ENCODE measurements at regions not wholly inside any gene's neighbourhood (a gene's known extent, or its start where the extent isn't known, plus 50 kb on each side); places are given as distances from the start of the nearest gene placed in this dataset.

DNA sequence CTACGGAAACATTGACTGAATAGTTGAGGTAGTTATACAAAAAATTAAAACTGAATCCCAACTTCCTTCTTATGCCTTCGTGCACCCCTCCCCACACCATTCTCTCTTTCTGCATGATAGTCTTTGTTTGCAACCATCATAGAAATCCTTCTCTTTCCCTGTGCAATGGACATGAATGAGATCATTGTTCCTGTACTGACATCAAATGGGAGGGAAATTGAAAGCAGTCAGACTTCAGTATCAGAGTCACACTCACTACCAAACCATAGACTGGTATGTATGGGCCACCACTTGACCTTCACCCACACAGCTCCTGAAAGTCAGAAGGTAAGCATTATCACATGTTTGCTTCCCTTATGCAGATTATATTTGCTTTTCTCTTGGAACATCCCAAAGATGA is 782.8 kb downstream of the BCL11A start:
- Histone ChIP-seq H3F3A (ENCODE audit: insufficient read depth, low read length, poor library complexity, severe bottlenecking) (no peaks in the 10 kb centered on the region), H3K36me3 (ENCODE audit: insufficient read depth, low read length) (no peaks in the 10 kb centered on the region), H3K4me3 (ENCODE audit: low read length) (no peak overlapping the region), H3K27me3 (ENCODE audit: insufficient read depth, low read depth, low read length) (no peaks in the 10 kb centered on the region), H3K9me2 (ENCODE audit: insufficient read depth, low read length) (no peaks in the 10 kb centered on the region), H4K20me1 (ENCODE audit: insufficient read depth) (no peaks in the 10 kb centered on the region), H3K27ac (ENCODE audit: low read length) (no peak overlapping the region), H3K4me2 (ENCODE audit: low read length) (no peak overlapping the region), H2AFZ (ENCODE audit: low read depth, low read length) (no peak overlapping the region), H3K79me2 (replicated peaks; ENCODE audit: insufficient read depth, low read length) (no peaks in the 10 kb centered on the region), H3K9ac (ENCODE audit: low read length) (no peak overlapping the region), H3K9me3 (ENCODE audit: low read length) (no peaks in the 10 kb centered on the region)
- TF ChIP-seq SMC3 (conservative IDR thresholded peaks at IDR 0.05; ENCODE audit: poor library complexity) (no peak), EP300 (conservative IDR thresholded peaks at IDR 0.05; ENCODE audit: poor library complexity, severe bottlenecking) (no peak), MXI1 (conservative IDR thresholded peaks at IDR 0.05; ENCODE audit: poor library complexity, severe bottlenecking) (no peak), POLR2AphosphoS5 (IDR thresholded peaks at IDR 0.05) (no peak)

DNA sequence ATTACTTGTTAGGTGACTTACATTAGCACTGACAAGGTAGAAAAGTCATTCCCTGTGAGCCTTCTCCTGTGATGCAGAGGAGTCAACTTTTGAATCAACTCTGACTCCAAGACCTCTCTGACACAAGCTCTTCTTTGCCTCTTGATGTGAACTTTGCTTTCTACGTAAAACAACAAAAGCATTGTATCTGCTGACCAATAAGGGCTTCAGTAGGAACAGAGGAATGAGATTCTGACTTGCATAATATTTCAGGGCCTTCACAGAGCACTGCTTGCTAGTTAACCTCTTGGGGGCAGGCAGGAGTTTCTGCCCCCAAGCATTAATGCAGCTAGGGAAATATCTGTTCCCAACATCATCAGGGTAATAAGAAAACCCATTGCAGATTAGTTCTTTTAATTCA is 791.5 kb downstream of the BCL11A start:
- no peaks in the 10 kb centered on the region for H3F3A ChIP-seq (ENCODE audit: insufficient read depth, low read length, poor library complexity, severe bottlenecking)
- H4K20me1 ChIP-seq (ENCODE audit: insufficient read depth), result no peaks in the 10 kb centered on the region
- no peak for TF ChIP-seq CTCF (IDR thresholded peaks at IDR 0.05; ENCODE audit: poor library complexity, severe bottlenecking)
- no peak for TF ChIP-seq EP300 (conservative IDR thresholded peaks at IDR 0.05; ENCODE audit: poor library complexity, severe bottlenecking)
- TF ChIP-seq SMC3 (conservative IDR thresholded peaks at IDR 0.05; ENCODE audit: poor library complexity), result no peak
- TF ChIP-seq MXI1 (conservative IDR thresholded peaks at IDR 0.05; ENCODE audit: poor library complexity, severe bottlenecking), result no peak
- no peak for TF ChIP-seq RAD21 (conservative IDR thresholded peaks at IDR 0.05)
- no peak for TF ChIP-seq EZH2 (IDR thresholded peaks at IDR 0.05; ENCODE audit: borderline replicate concordance, insufficient read depth, low read length, poor library complexity, severe bottlenecking)
- H3K9me3 ChIP-seq (ENCODE audit: low read length), result no peaks in the 10 kb centered on the region
- H3K27me3 ChIP-seq (ENCODE audit: insufficient read depth, low read depth, low read length), result no peaks in the 10 kb centered on the region
- no peaks in the 10 kb centered on the region for H3K79me2 ChIP-seq (replicated peaks; ENCODE audit: insufficient read depth, low read length)
- no peak overlapping the region for H3K9ac ChIP-seq (ENCODE audit: low read length)
- no peak overlapping the region for H3K4me2 ChIP-seq (ENCODE audit: low read length)
- no peaks in the 10 kb centered on the region for H3K36me3 ChIP-seq (ENCODE audit: insufficient read depth, low read length)
- H3K27ac ChIP-seq (ENCODE audit: low read length), result no peak overlapping the region
- no peak overlapping the region for H2AFZ ChIP-seq (ENCODE audit: low read depth, low read length)
- H3K9me2 ChIP-seq (ENCODE audit: insufficient read depth, low read length), result no peaks in the 10 kb centered on the region
- no peak overlapping the region for H3K4me3 ChIP-seq (ENCODE audit: low read length)

- Histone ChIP-seq H2AFZ (ENCODE audit: low read depth, low read length) (no peak overlapping the region), H3F3A (ENCODE audit: insufficient read depth, low read length, poor library complexity, severe bottlenecking) (no peaks in the 10 kb centered on the region), H3K27ac (ENCODE audit: low read length) (no peak overlapping the region), H3K36me3 (ENCODE audit: insufficient read depth, low read length) (no peaks in the 10 kb centered on the region), H3K79me2 (replicated peaks; ENCODE audit: insufficient read depth, low read length) (no peaks in the 10 kb centered on the region), H3K9me3 (ENCODE audit: low read length) (no peaks in the 10 kb centered on the region), H3K4me2 (ENCODE audit: low read length) (no peak overlapping the region), H3K9ac (ENCODE audit: low read length) (no peak overlapping the region), H4K20me1 (ENCODE audit: insufficient read depth) (no peaks in the 10 kb centered on the region), H3K9me2 (ENCODE audit: insufficient read depth, low read length) (no peaks in the 10 kb centered on the region), H3K27me3 (ENCODE audit: insufficient read depth, low read depth, low read length) (no peaks in the 10 kb centered on the region), H3K4me3 (ENCODE audit: low read length) (no peak overlapping the region)
- TF ChIP-seq SMC3 (conservative IDR thresholded peaks at IDR 0.05; ENCODE audit: poor library complexity), result no peak
- no peak for TF ChIP-seq RAD21 (conservative IDR thresholded peaks at IDR 0.05)
- no peak for TF ChIP-seq TAF1 (IDR thresholded peaks at IDR 0.05; ENCODE audit: low read depth)
- no peak for TF ChIP-seq EP300 (conservative IDR thresholded peaks at IDR 0.05; ENCODE audit: poor library complexity, severe bottlenecking)
- no peak for TF ChIP-seq REST (IDR thresholded peaks at IDR 0.05; ENCODE audit: borderline replicate concordance)
- no peak for TF ChIP-seq EZH2 (IDR thresholded peaks at IDR 0.05; ENCODE audit: borderline replicate concordance, insufficient read depth, low read length, poor library complexity, severe bottlenecking)
- no peak for TF ChIP-seq POLR2AphosphoS5 (IDR thresholded peaks at IDR 0.05)
- TF ChIP-seq CTCF (IDR thresholded peaks at IDR 0.05; ENCODE audit: poor library complexity, severe bottlenecking), result no peak
Observed at GRCh38 chr2:59756150-59756549, 797.3 kb downstream of the BCL11A start.
